GM12891 (cell line): ENCODE measurements at regions not wholly inside any gene's neighbourhood (a gene's known extent, or its start where the extent isn't known, plus 50 kb on each side); places are given as distances from the start of the nearest gene placed in this dataset.
"Not testable (repeated sequence)": the region's sequence is repeated elsewhere in the genome, so short reads cannot be mapped to it uniquely, and the experiment has no call there.

Source experiments
- POLR2A ChIP-seq: IDR thresholded peaks from 2 replicates; pipeline ENCODE4 v1.6.1; 2011; ENCODE audit warnings: low read depth, low read length, control low read depth
- POLR2AphosphoS5 ChIP-seq: IDR thresholded peaks from 2 replicates; pipeline ENCODE4 v1.6.1; 2011; ENCODE audit warnings: low read depth, low read length, control low read depth
- SPI1 ChIP-seq: IDR thresholded peaks from 2 replicates; pipeline ENCODE4 v1.6.1; 2011; ENCODE audit warnings: low read depth, low read length, control low read depth
- TAF1 ChIP-seq: IDR thresholded peaks from 2 replicates; pipeline ENCODE4 v1.6.1; 2011; ENCODE audit warnings: low read depth, low read length, control low read depth

DNA sequence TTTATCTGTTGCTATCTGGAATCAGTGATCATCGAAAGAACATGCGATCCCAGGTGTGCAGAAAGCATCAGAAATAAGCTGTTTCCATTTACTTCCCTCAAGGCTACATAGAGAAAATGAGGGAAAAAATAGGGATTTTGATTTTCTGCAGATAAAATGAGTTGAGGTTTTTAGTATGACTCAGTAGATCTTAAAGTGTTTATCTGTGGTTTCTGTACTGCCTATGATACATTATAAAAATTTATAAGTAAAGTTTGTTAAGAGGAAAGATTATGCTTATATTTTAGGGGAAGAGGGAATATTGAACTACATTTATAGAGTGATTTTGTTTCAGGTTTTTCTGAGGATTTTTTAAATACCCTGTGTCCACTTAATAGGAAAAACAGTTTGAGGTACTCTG, 125.2 kb downstream of the GOSR1 start:
- not testable (repeated sequence) for TF ChIP-seq TAF1, SPI1, POLR2A, POLR2AphosphoS5
